Fibroblast of skin of abdomen (primary cell): ENCODE measurements at regions not wholly inside any gene's neighbourhood (a gene's known extent, or its start where the extent isn't known, plus 50 kb on each side); places are given as distances from the start of the nearest gene placed in this dataset.
A peak's percentile ranks its signal among the peaks of the same experiment; 100 is the strongest.

Experiments used
- DNase-seq: peaks from one replicate; pipeline ENCODE4 v3.0.0-alpha.2; 2013

GRCh38 chr2:203813684-203814083, 53.9 kb upstream of the CTLA4 start:
- no peak for DNase-seq

- peak; percentile 80 for DNase-seq
Observed at GRCh38 chr2:203814661-203815540, 52.7 kb upstream of the CTLA4 start.

GRCh38 chr2:203815541-203815898, 52.1 kb upstream of the CTLA4 start:
- DNase-seq = no peak

- DNase-seq = no peak
Observed at GRCh38 chr2:203817147-203817546, 50.4 kb upstream of the CTLA4 start.
